DND-41 (cell line): ENCODE measurements at regions not wholly inside any gene's neighbourhood (a gene's known extent, or its start where the extent isn't known, plus 50 kb on each side); places are given as distances from the start of the nearest gene placed in this dataset.

Experiments used
- ATAC-seq: fragments of 200-7000 bp; cut with Tn5 transposase; 3 replicates; pipeline ENCODE4 v1.9.1; 2021; ENCODE audit warnings: low read depth; ENCODE audit not compliant: insufficient read depth
- DNase-seq: peaks from one replicate; pipeline ENCODE4 v3.0.0-alpha.2; 2020
- H2AFZ ChIP-seq: 2 replicates; pipeline ENCODE4 v1.6.0; 2012; ENCODE audit warnings: low read depth, low read length
- H3K27ac ChIP-seq: 2 replicates; pipeline ENCODE4 v1.5.1; 2012; ENCODE audit warnings: low read length, inconsistent platforms
- H3K27me3 ChIP-seq: fragments of 200-600 bp; sonication (generic); 2 replicates; pipeline ENCODE4 v1.6.0; 2012; ENCODE audit warnings: low read length, mild to moderate bottlenecking, inconsistent platforms; ENCODE audit not compliant: insufficient read depth, poor library complexity
- H3K36me3 ChIP-seq: 2 replicates; pipeline ENCODE4 v1.5.1; 2012; ENCODE audit warnings: low read length, inconsistent platforms; ENCODE audit not compliant: insufficient read depth
- H3K4me1 ChIP-seq: 2 replicates; pipeline ENCODE4 v1.5.1; 2012; ENCODE audit warnings: mild to moderate bottlenecking, low read length; ENCODE audit not compliant: insufficient read depth
- H3K4me2 ChIP-seq: 2 replicates; pipeline ENCODE4 v1.6.0; 2012; ENCODE audit warnings: mild to moderate bottlenecking, moderate library complexity, low read length, inconsistent platforms; ENCODE audit not compliant: insufficient read depth
- H3K4me3 ChIP-seq, 2 experiments: fragments of 200-600 bp in 1 of 2; shearing (Covaris generic) in 1 of 2; 2 replicates each; pipeline ENCODE4 v1.5.1; 2012 to 2016; ENCODE audit warnings: inconsistent platforms in 2 of 2, low read length in 2 of 2, mild to moderate bottlenecking in 2 of 2, low read depth in 1 of 2, moderate library complexity in 1 of 2
- H3K79me2 ChIP-seq: 2 replicates; pipeline ENCODE4 v1.6.0; 2012; ENCODE audit warnings: low read length, inconsistent platforms; ENCODE audit not compliant: insufficient read depth
- H3K9ac ChIP-seq: 2 replicates; pipeline ENCODE4 v1.6.0; 2012; ENCODE audit warnings: low read depth, mild to moderate bottlenecking, inconsistent platforms, low read length, moderate library complexity
- H3K9me3 ChIP-seq: 2 replicates; pipeline ENCODE4 v1.5.1; 2012; ENCODE audit warnings: low read length, moderate library complexity, mild to moderate bottlenecking, inconsistent platforms; ENCODE audit not compliant: insufficient read depth, severe bottlenecking
- H4K20me1 ChIP-seq: 2 replicates; pipeline ENCODE4 v1.6.0; 2012; ENCODE audit warnings: low read length; ENCODE audit not compliant: insufficient read depth
- EZH2 ChIP-seq: IDR thresholded peaks from 3 replicates; pipeline ENCODE4 v1.6.1; 2012; ENCODE audit warnings: borderline replicate concordance, low read depth, mild to moderate bottlenecking, moderate library complexity, low read length, inconsistent platforms; ENCODE audit not compliant: severe bottlenecking
- TF ChIP-seq, protein P1 (sequence below): IDR thresholded peaks from 2 replicates; pipeline ENCODE4 v1.5.1; 2012; ENCODE audit warnings: borderline replicate concordance, low read length, moderate library complexity, mild to moderate bottlenecking; ENCODE audit not compliant: poor library complexity, severe bottlenecking; ENCODE audit errors: extremely low read depth

DNA sequence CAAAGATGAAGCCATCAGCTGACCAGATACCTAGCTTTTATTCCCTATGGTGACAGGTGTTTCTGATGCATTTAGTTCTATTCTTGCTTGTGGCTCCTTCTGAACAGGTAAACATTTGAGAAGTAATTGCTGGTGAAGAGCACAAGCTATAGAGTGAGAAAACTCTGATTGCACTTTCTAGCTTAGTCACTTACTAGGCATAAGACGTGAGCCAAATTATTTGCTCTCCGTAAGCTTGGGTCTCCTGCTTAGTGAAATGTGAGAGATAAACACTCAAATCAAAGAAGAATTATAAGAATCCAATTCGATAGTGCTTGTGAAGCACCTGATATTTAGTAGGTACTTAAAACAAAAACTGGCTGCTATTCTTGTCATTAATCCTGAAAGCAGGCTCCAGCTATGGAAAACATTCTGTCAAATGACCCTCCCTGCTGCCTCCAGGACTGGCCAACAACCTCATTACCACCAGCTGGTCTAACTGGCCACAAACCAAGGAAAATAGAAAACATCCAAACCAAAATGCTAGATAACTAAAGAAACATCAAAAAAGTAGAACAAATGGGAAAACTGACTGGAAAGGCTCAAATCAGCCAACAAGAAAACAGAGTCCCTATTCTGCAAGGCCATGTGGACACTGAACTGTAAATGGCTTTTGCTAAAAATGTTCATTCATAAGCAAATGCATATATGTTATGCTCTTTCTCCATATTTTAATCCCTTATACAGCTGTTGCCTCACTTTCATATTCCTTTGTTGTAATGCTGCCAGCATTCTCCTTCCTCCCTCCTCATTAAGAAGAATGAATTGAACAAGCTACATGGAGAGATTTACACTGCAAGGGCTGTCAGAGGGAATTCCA is 616.1 kb downstream of the DTWD2 start:
- no peaks in the 10 kb centered on the region for H3K27me3 ChIP-seq
- no peak for ATAC-seq
- H2AFZ ChIP-seq = no peak overlapping the region
- no peaks in the 10 kb centered on the region for H3K4me1 ChIP-seq
- no peak overlapping the region for H3K9ac ChIP-seq
- DNase-seq = no peak
- no peaks in the 10 kb centered on the region for H4K20me1 ChIP-seq
- TF ChIP-seq, protein P1, sequence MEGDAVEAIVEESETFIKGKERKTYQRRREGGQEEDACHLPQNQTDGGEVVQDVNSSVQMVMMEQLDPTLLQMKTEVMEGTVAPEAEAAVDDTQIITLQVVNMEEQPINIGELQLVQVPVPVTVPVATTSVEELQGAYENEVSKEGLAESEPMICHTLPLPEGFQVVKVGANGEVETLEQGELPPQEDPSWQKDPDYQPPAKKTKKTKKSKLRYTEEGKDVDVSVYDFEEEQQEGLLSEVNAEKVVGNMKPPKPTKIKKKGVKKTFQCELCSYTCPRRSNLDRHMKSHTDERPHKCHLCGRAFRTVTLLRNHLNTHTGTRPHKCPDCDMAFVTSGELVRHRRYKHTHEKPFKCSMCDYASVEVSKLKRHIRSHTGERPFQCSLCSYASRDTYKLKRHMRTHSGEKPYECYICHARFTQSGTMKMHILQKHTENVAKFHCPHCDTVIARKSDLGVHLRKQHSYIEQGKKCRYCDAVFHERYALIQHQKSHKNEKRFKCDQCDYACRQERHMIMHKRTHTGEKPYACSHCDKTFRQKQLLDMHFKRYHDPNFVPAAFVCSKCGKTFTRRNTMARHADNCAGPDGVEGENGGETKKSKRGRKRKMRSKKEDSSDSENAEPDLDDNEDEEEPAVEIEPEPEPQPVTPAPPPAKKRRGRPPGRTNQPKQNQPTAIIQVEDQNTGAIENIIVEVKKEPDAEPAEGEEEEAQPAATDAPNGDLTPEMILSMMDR = no peak
- no peak for TF ChIP-seq EZH2
- H3K27ac ChIP-seq = no peak overlapping the region
- no peaks in the 10 kb centered on the region for H3K79me2 ChIP-seq
- no peak overlapping the region for H3K4me3 ChIP-seq
- H3K9me3 ChIP-seq = no peaks in the 10 kb centered on the region
- H3K36me3 ChIP-seq = no peaks in the 10 kb centered on the region
- no peak overlapping the region for H3K4me2 ChIP-seq

DNA sequence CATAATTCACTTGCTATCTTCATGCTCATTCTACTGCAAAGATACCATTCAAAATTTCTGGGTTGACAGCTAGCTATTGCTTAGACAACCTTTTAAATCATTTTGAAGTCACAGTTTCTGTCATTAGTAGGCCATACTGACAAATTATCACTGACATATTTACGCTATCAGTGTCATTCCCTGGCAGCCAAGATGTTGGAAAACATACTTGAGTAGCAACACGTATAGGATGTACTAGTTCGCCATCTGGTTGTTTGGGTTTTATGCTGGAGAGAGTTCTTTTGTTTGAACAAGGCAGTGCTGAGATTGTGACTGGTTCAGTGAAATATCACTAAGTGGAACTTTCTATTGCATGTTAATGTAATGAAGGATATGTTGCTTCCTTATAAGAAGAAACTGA is 621.9 kb downstream of the DTWD2 start:
- H3K4me2 ChIP-seq = no peak overlapping the region
- H3K4me1 ChIP-seq = no peaks in the 10 kb centered on the region
- H3K27ac ChIP-seq = no peak overlapping the region
- no peak overlapping the region for H3K4me3 ChIP-seq
- no peaks in the 10 kb centered on the region for H4K20me1 ChIP-seq
- H3K36me3 ChIP-seq = no peaks in the 10 kb centered on the region
- H3K9ac ChIP-seq = no peak overlapping the region
- ATAC-seq (no peak), DNase-seq (no peak)
- no peak overlapping the region for H2AFZ ChIP-seq
- no peaks in the 10 kb centered on the region for H3K27me3 ChIP-seq
- no peaks in the 10 kb centered on the region for H3K9me3 ChIP-seq
- TF ChIP-seq, protein P1 = no peak
- TF ChIP-seq EZH2 = no peak
- H3K79me2 ChIP-seq = no peaks in the 10 kb centered on the region

DNA sequence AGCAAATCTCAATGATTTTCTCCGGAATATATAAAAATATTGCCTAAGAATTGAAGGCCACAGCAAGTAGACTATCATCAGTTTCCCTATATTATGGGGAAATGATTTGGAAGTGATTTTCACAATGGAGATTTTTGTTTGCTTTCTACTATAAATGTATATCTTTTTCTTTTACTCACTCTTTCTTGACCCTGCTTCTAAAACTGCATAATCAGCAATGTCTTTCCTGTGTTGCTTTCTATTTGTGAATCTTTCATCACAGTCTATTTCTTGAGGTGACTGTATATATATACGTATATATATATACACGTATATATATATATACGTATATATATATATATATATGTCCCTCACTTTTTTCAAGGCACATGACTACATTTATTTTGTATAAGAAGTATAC is 622.6 kb downstream of the DTWD2 start:
- no peak for TF ChIP-seq EZH2
- TF ChIP-seq, protein P1 = no peak
- no peak for ATAC-seq
- Histone ChIP-seq H3K9ac (no peak overlapping the region), H3K4me1 (no peaks in the 10 kb centered on the region), H3K79me2 (no peaks in the 10 kb centered on the region), H3K9me3 (no peaks in the 10 kb centered on the region), H3K27ac (no peak overlapping the region), H3K36me3 (no peaks in the 10 kb centered on the region), H3K27me3 (no peaks in the 10 kb centered on the region), H3K4me2 (no peak overlapping the region), H4K20me1 (no peaks in the 10 kb centered on the region), H2AFZ (no peak overlapping the region), H3K4me3 (no peak overlapping the region)
- DNase-seq = no peak
